Breast epithelium (tissue), 4 donors: ENCODE measurements at regions not wholly inside any gene's neighbourhood (a gene's known extent, or its start where the extent isn't known, plus 50 kb on each side); places are given as distances from the start of the nearest gene placed in this dataset.

Experiments used
- DNase-seq, 2 donors: peaks; one replicate each; pipeline ENCODE4 v3.0.0-alpha.2; 2019; ENCODE audit warnings: low spot score in 2 of 2
- H3K27ac ChIP-seq, 2 donors: fragments of 200-600 bp; sonication (generic) in 1 of 2; one replicate each; pipeline ENCODE4 v1.5.1; 2016 to 2019; ENCODE audit warnings: mild to moderate bottlenecking in 1 of 2
- H3K27me3 ChIP-seq, 2 donors: fragments of 200-600 bp; sonication (generic) in 1 of 2; one replicate each; pipeline versions ENCODE4 v1.5.1 to v1.6.0; 2017 to 2019; ENCODE audit warnings: control low read depth in 1 of 2, mild to moderate bottlenecking in 1 of 2
- H3K36me3 ChIP-seq: fragments of 200-600 bp; one replicate; pipeline ENCODE4 v1.5.1; 2019
- H3K4me1 ChIP-seq, 2 donors: fragments of 200-600 bp; sonication (generic); one replicate each; pipeline ENCODE4 v1.5.1; 2016 to 2019; ENCODE audit warnings: control low read depth in 1 of 2
- H3K4me3 ChIP-seq, 3 donors: fragments of 200-600 bp; sonication (generic); 1 replicate in 2 of 3; 2 replicates in 1 of 3; pipeline ENCODE4 v1.5.1; 2016 to 2019; ENCODE audit warnings: mild to moderate bottlenecking in 3 of 3, moderate library complexity in 2 of 3
- H3K9me3 ChIP-seq, 2 donors: fragments of 200-600 bp; sonication (generic) in 1 of 2; one replicate each; pipeline ENCODE4 v1.5.1; 2016 to 2019; ENCODE audit warnings: control low read depth in 1 of 2
- CTCF ChIP-seq, 3 donors: fragments of 450-650 bp; IDR thresholded peaks; one replicate each; pipeline ENCODE4 v1.5.1; 2016 to 2017; ENCODE audit warnings: antibody characterized with exemption in 3 of 3, mild to moderate bottlenecking in 3 of 3, moderate library complexity in 3 of 3
- POLR2A ChIP-seq: fragments of 450-650 bp; IDR thresholded peaks from one replicate; pipeline ENCODE4 v1.6.1; 2016; ENCODE audit warnings: antibody characterized with exemption, mild to moderate bottlenecking, moderate library complexity
- POLR2AphosphoS5 ChIP-seq, 3 donors: sonication (generic); formaldehyde crosslinking; IDR thresholded peaks; one replicate each; pipeline ENCODE4 v1.6.1; 2017; ENCODE audit warnings: antibody characterized with exemption in 3 of 3
- intact Hi-C: fragments of 100-400 bp; cut with DNase I; formaldehyde crosslinking; loops from one replicate; pipeline ENCODE4 v1.15.1; 2023; ENCODE audit warnings: low total_unique reads

GRCh38 chr4:104976262-104976661 lies 170.4 kb upstream of the TET2 start:
- no peak overlapping the region for H3K27ac ChIP-seq
- H3K36me3 ChIP-seq, result no peaks in the 10 kb centered on the region
- TF ChIP-seq CTCF (IDR thresholded peaks at IDR 0.05) (no peak), POLR2AphosphoS5 (IDR thresholded peaks at IDR 0.05) (no peak), POLR2A (no peak)
- no peak for DNase-seq
- intact Hi-C loops, result no loop called here
- peaks cover 0 to 5% of the 10 kb centered on the region in 2 donors for H3K4me1 ChIP-seq
- no peaks in the 10 kb centered on the region for H3K27me3 ChIP-seq
- no peak overlapping the region for H3K4me3 ChIP-seq
- H3K9me3 ChIP-seq, result no peaks in the 10 kb centered on the region

GRCh38 chr4:104979083-104979760 lies 167.5 kb upstream of the TET2 start:
- Histone ChIP-seq H3K27me3 (no peaks in the 10 kb centered on the region), H3K4me1 (no peaks in the 10 kb centered on the region), H3K4me3 (no peak overlapping the region), H3K9me3 (no peaks in the 10 kb centered on the region), H3K27ac (no peak overlapping the region), H3K36me3 (no peaks in the 10 kb centered on the region)
- no peak for TF ChIP-seq CTCF (IDR thresholded peaks at IDR 0.05)
- TF ChIP-seq POLR2A, result no peak
- TF ChIP-seq POLR2AphosphoS5 (IDR thresholded peaks at IDR 0.05), result no peak
- intact Hi-C loops, result no loop called here
- DNase-seq, result no peak

- Histone ChIP-seq H3K4me3 (no peak overlapping the region), H3K36me3 (no peaks in the 10 kb centered on the region), H3K4me1 (no peaks in the 10 kb centered on the region), H3K27me3 (no peaks in the 10 kb centered on the region), H3K27ac (no peak overlapping the region), H3K9me3 (no peaks in the 10 kb centered on the region)
- intact Hi-C loops, result no loop called here
- DNase-seq, result no peak
- TF ChIP-seq CTCF (IDR thresholded peaks at IDR 0.05) (no peak), POLR2A (no peak), POLR2AphosphoS5 (IDR thresholded peaks at IDR 0.05) (no peak)
Measured at GRCh38 chr4:104983615-104984179, 163.0 kb upstream of the TET2 start.

- no peaks in the 10 kb centered on the region for H3K4me1 ChIP-seq
- no peaks in the 10 kb centered on the region for H3K27me3 ChIP-seq
- no peak overlapping the region for H3K4me3 ChIP-seq
- H3K27ac ChIP-seq, result no peak overlapping the region
- H3K9me3 ChIP-seq, result no peaks in the 10 kb centered on the region
- DNase-seq, result no peak
- TF ChIP-seq POLR2AphosphoS5 (IDR thresholded peaks at IDR 0.05), result no peak
- no peak for TF ChIP-seq POLR2A
- TF ChIP-seq CTCF (IDR thresholded peaks at IDR 0.05), result no peak
- intact Hi-C loops, result no loop called here
- H3K36me3 ChIP-seq, result no peaks in the 10 kb centered on the region
Measured at GRCh38 chr4:104986306-104986705, 160.4 kb upstream of the TET2 start.

GRCh38 chr4:104989371-104989770 lies 157.3 kb upstream of the TET2 start:
- Histone ChIP-seq H3K4me1 (no peaks in the 10 kb centered on the region), H3K27me3 (no peaks in the 10 kb centered on the region), H3K4me3 (no peak overlapping the region), H3K36me3 (no peaks in the 10 kb centered on the region), H3K9me3 (peaks cover 0 to 16% of the 10 kb centered on the region in 2 donors), H3K27ac (no peak overlapping the region)
- DNase-seq, result peak in 1 of 2 donors; percentile 21
- TF ChIP-seq POLR2A (no peak), CTCF (IDR thresholded peaks at IDR 0.05) (no peak), POLR2AphosphoS5 (IDR thresholded peaks at IDR 0.05) (no peak)
- intact Hi-C loops, result no loop called here
